ENCODE measurements at regions not wholly inside any gene's neighbourhood (a gene's known extent, or its start where the extent isn't known, plus 50 kb on each side); places are given as distances from the start of the nearest gene placed in this dataset.

DNA sequence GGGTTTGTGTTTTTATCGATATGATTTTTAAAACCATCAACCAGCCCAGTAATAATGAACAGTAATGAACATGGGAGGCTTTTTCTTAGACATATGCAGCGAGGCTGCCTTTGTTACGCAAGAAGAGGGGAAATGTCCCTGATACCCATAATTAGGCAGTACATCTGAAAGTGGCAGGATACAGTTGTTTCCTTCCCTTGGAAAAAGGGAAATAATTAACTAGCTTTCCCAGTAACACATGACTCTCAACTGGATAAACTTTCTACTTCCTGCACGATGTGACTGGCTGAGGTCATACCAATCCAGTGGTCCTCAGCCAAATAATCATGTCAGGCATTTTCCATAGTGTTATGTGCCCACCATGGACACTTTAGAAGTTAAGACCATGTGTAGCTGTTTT is 431.6 kb upstream of the C9orf72 start:
- TF ChIP-seq, protein P1, sequence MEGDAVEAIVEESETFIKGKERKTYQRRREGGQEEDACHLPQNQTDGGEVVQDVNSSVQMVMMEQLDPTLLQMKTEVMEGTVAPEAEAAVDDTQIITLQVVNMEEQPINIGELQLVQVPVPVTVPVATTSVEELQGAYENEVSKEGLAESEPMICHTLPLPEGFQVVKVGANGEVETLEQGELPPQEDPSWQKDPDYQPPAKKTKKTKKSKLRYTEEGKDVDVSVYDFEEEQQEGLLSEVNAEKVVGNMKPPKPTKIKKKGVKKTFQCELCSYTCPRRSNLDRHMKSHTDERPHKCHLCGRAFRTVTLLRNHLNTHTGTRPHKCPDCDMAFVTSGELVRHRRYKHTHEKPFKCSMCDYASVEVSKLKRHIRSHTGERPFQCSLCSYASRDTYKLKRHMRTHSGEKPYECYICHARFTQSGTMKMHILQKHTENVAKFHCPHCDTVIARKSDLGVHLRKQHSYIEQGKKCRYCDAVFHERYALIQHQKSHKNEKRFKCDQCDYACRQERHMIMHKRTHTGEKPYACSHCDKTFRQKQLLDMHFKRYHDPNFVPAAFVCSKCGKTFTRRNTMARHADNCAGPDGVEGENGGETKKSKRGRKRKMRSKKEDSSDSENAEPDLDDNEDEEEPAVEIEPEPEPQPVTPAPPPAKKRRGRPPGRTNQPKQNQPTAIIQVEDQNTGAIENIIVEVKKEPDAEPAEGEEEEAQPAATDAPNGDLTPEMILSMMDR (IDR thresholded peaks at IDR 0.05) = no peak
- no peak for TF ChIP-seq POLR2A (IDR thresholded peaks at IDR 0.05; ENCODE audit: low read depth)

Data from esophagus muscularis mucosa (tissue), 3 donors.